RWPE2 (cell line): ENCODE measurements at regions not wholly inside any gene's neighbourhood (a gene's known extent, or its start where the extent isn't known, plus 50 kb on each side); places are given as distances from the start of the nearest gene placed in this dataset.

Experiments
- ATAC-seq: fragments of 200-7000 bp; cut with Tn5 transposase; 3 replicates; pipeline ENCODE4 v1.9.1; 2021; ENCODE audit warnings: low read depth
- DNase-seq: peaks from one replicate; pipeline ENCODE4 v3.0.0-alpha.2; 2020; ENCODE audit warnings: low spot score
- H3K27ac ChIP-seq: fragments of 450-650 bp; 2 replicates; pipeline ENCODE4 v1.5.1; 2017; ENCODE audit warnings: mild to moderate bottlenecking; ENCODE audit not compliant: poor library complexity, severe bottlenecking
- H3K27me3 ChIP-seq: fragments of 250-450 bp; sonication (Bioruptor Pico); 2 replicates; pipeline ENCODE4 v1.5.1; 2021; ENCODE audit warnings: mild to moderate bottlenecking, moderate library complexity; ENCODE audit not compliant: insufficient read depth, poor library complexity, severe bottlenecking
- H3K36me3 ChIP-seq: fragments of 250-450 bp; sonication (Bioruptor Pico); 2 replicates; pipeline ENCODE4 v1.5.1; 2020; ENCODE audit warnings: low read depth, mild to moderate bottlenecking, moderate library complexity
- H3K4me1 ChIP-seq: fragments of 250-450 bp; sonication (Bioruptor Pico); 2 replicates; pipeline ENCODE4 v1.5.1; 2021; ENCODE audit warnings: mild to moderate bottlenecking, moderate library complexity; ENCODE audit not compliant: insufficient read depth, poor library complexity, severe bottlenecking
- H3K4me3 ChIP-seq: fragments of 250-450 bp; sonication (Bioruptor Pico); 2 replicates; pipeline ENCODE4 v1.5.1; 2021; ENCODE audit warnings: mild to moderate bottlenecking, moderate library complexity; ENCODE audit not compliant: severe bottlenecking
- H3K9me3 ChIP-seq: fragments of 250-450 bp; sonication (Bioruptor Pico); 2 replicates; pipeline ENCODE4 v1.5.1; 2021; ENCODE audit warnings: mild to moderate bottlenecking, moderate library complexity; ENCODE audit not compliant: severe bottlenecking
- CTCF ChIP-seq: fragments of 450-650 bp; IDR thresholded peaks from one replicate; pipeline ENCODE4 v1.5.1; 2017; ENCODE audit warnings: mild to moderate bottlenecking, moderate library complexity; ENCODE audit not compliant: poor library complexity, severe bottlenecking

- Histone ChIP-seq H3K36me3 (no peaks in the 10 kb centered on the region), H3K4me1 (no peaks in the 10 kb centered on the region), H3K4me3 (no peak overlapping the region), H3K27me3 (no peaks in the 10 kb centered on the region), H3K27ac (no peak overlapping the region), H3K9me3 (no peaks in the 10 kb centered on the region)
- ATAC-seq (no peak), DNase-seq (no peak)
- TF ChIP-seq CTCF: no peak
Observed at GRCh38 chr2:67006373-67006960, 390.7 kb upstream of the ETAA1 start.

- Histone ChIP-seq H3K9me3 (no peaks in the 10 kb centered on the region), H3K4me1 (no peaks in the 10 kb centered on the region), H3K36me3 (no peaks in the 10 kb centered on the region), H3K4me3 (no peak overlapping the region), H3K27me3 (no peaks in the 10 kb centered on the region), H3K27ac (no peak overlapping the region)
- TF ChIP-seq CTCF: no peak
- DNase-seq (no peak), ATAC-seq (no peak)
Observed at GRCh38 chr2:67008155-67008554, 389.0 kb upstream of the ETAA1 start.

- no peak for ATAC-seq
- H3K27ac ChIP-seq: no peak overlapping the region
- H3K27me3 ChIP-seq: no peaks in the 10 kb centered on the region
- peaks cover 8% of the 10 kb centered on the region for H3K4me1 ChIP-seq
- TF ChIP-seq CTCF: no peak
- H3K36me3 ChIP-seq: no peaks in the 10 kb centered on the region
- H3K9me3 ChIP-seq: no peaks in the 10 kb centered on the region
- no peak overlapping the region for H3K4me3 ChIP-seq
- no peak for DNase-seq
Observed at GRCh38 chr2:67012165-67012564, 385.0 kb upstream of the ETAA1 start.

- H3K4me3 ChIP-seq: no peak overlapping the region
- H3K27me3 ChIP-seq: no peaks in the 10 kb centered on the region
- no peak overlapping the region for H3K27ac ChIP-seq
- no peaks in the 10 kb centered on the region for H3K9me3 ChIP-seq
- DNase-seq: no peak
- TF ChIP-seq CTCF: no peak
- no peaks in the 10 kb centered on the region for H3K36me3 ChIP-seq
- peaks cover 8% of the 10 kb centered on the region for H3K4me1 ChIP-seq
- ATAC-seq: no peak
Observed at GRCh38 chr2:67013821-67014220, 383.3 kb upstream of the ETAA1 start.

- Histone ChIP-seq H3K4me3 (no peak overlapping the region), H3K4me1 (peaks cover 8% of the 10 kb centered on the region), H3K27ac (peak overlapping the region; percentile 29), H3K27me3 (no peaks in the 10 kb centered on the region), H3K9me3 (no peaks in the 10 kb centered on the region), H3K36me3 (no peaks in the 10 kb centered on the region)
- ATAC-seq: peak; percentile 69; the same call in 2 of the 3 replicates
- no peak for TF ChIP-seq CTCF
- DNase-seq: no peak
Observed at GRCh38 chr2:67015681-67016080, 381.5 kb upstream of the ETAA1 start.
